DMS 273 (cell line): ENCODE measurements at regions not wholly inside any gene's neighbourhood (a gene's known extent, or its start where the extent isn't known, plus 50 kb on each side); places are given as distances from the start of the nearest gene placed in this dataset.

Source experiments
- DNase-seq: peaks from one replicate; lab custom pipeline; 2025; ENCODE audit not compliant: unreplicated experiment; lab: John Stamatoyannopoulos, UW

- no peak for DNase-seq
Measured at GRCh38 chrX:44470816-44471215, 71.8 kb downstream of the FUNDC1 start.

GRCh38 chrX:44462850-44463249, 79.8 kb downstream of the FUNDC1 start:
- no peak for DNase-seq

GRCh38 chrX:44459501-44459900, 83.2 kb downstream of the FUNDC1 start:
- peak; percentile 18 for DNase-seq

GRCh38 chrX:44456685-44457084, 86.0 kb downstream of the FUNDC1 start:
- DNase-seq, result no peak

GRCh38 chrX:44451056-44451455, 91.6 kb downstream of the FUNDC1 start:
- peak; percentile 61 for DNase-seq

- DNase-seq, result no peak
Measured at GRCh38 chrX:44447214-44447613, 95.4 kb downstream of the FUNDC1 start.

GRCh38 chrX:44440006-44440405, 96.5 kb upstream of the EFHC2 start:
- no peak for DNase-seq

- no peak for DNase-seq
Measured at GRCh38 chrX:44439242-44439794, 95.8 kb upstream of the EFHC2 start.

- no peak for DNase-seq
Measured at GRCh38 chrX:44435047-44435446, 91.6 kb upstream of the EFHC2 start.

GRCh38 chrX:44433556-44433955, 90.1 kb upstream of the EFHC2 start:
- no peak for DNase-seq

- DNase-seq, result no peak
Measured at GRCh38 chrX:44432641-44433040, 89.2 kb upstream of the EFHC2 start.

GRCh38 chrX:44431194-44431593, 87.7 kb upstream of the EFHC2 start:
- DNase-seq, result no peak

- no peak for DNase-seq
Measured at GRCh38 chrX:44428989-44429627, 85.6 kb upstream of the EFHC2 start.

GRCh38 chrX:44422631-44423030, 79.2 kb upstream of the EFHC2 start:
- no peak for DNase-seq

- no peak for DNase-seq
Measured at GRCh38 chrX:44415639-44416386, 72.3 kb upstream of the EFHC2 start.

GRCh38 chrX:44401151-44401550, 57.7 kb upstream of the EFHC2 start:
- no peak for DNase-seq

- DNase-seq, result peak; percentile 28
Measured at GRCh38 chrX:44400588-44400987, 57.1 kb upstream of the EFHC2 start.

GRCh38 chrX:44400161-44400560, 56.7 kb upstream of the EFHC2 start:
- peak; percentile 13 for DNase-seq
